Vagina (tissue), 2 donors: ENCODE measurements at regions not wholly inside any gene's neighbourhood (a gene's known extent, or its start where the extent isn't known, plus 50 kb on each side); places are given as distances from the start of the nearest gene placed in this dataset.

Experiments used
- DNase-seq, 2 donors: peaks; one replicate each; pipeline ENCODE4 v3.0.0-alpha.2; 2017; ENCODE audit errors: extremely low spot score in 2 of 2
- H3K27ac ChIP-seq: fragments of 200-600 bp; sonication (generic); one replicate; pipeline ENCODE4 v1.5.1; 2019
- H3K27me3 ChIP-seq: fragments of 200-600 bp; sonication (generic); one replicate; pipeline ENCODE4 v1.5.1; 2019
- H3K36me3 ChIP-seq, 2 donors: fragments of 200-600 bp; sonication (generic); one replicate each; pipeline ENCODE4 v1.5.1; 2017 to 2019
- H3K4me1 ChIP-seq: fragments of 200-600 bp; sonication (generic); one replicate; pipeline ENCODE4 v1.5.1; 2019
- H3K4me3 ChIP-seq, 2 donors: fragments of 200-600 bp; sonication (generic); 1 replicate in 1 of 2; 2 replicates in 1 of 2; pipeline ENCODE4 v1.5.1; 2016 to 2019
- H3K9me3 ChIP-seq: fragments of 200-600 bp; sonication (generic); one replicate; pipeline ENCODE4 v1.5.1; 2019
- POLR2A ChIP-seq, 2 donors: fragments of 450-650 bp; IDR thresholded peaks; one replicate each; pipeline ENCODE4 v1.6.1; 2017; ENCODE audit warnings: antibody characterized with exemption in 2 of 2, mild to moderate bottlenecking in 2 of 2, moderate library complexity in 2 of 2
- POLR2AphosphoS5 ChIP-seq, 2 donors: sonication (generic); formaldehyde crosslinking; IDR thresholded peaks; one replicate each; pipeline ENCODE4 v1.9.0; 2017; ENCODE audit warnings: antibody characterized with exemption in 2 of 2, mild to moderate bottlenecking in 2 of 2, low read depth in 1 of 2; ENCODE audit not compliant: insufficient read depth in 1 of 2
- intact Hi-C: fragments of 100-400 bp; cut with DNase I; formaldehyde crosslinking; loops from one replicate; pipeline ENCODE4 v1.15.1; 2023
- TF ChIP-seq, protein P1 (sequence below), 3 experiments: fragments of 450-650 bp in 2 of 3; fragments of 200-600 bp in 1 of 3; sonication (generic) in 1 of 3; IDR thresholded peaks; one replicate each; pipeline ENCODE4 v1.5.1; 2017 to 2019; ENCODE audit warnings: antibody characterized with exemption in 3 of 3, mild to moderate bottlenecking in 2 of 3, moderate library complexity in 2 of 3

DNA sequence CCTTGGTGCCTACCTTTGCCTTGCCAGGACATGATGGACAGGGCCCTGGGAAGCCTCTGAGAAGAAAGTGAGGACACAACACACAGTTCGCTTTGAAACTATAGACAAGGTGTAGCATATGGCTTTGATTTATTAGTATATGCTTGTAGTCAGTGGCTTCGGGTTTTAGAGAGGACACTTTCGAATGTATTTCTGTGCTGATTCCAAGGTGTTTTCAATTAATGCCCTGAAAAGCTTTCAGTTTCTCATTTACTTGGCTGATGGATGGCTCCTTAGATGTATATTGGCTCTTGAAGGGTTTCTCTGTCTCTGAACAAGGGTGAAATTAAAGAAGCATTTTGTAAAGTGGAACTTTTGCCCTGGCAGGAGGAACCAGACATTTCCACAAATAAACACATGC is 106.9 kb downstream of the POSTN start:
- H3K27me3 ChIP-seq = no peaks in the 10 kb centered on the region
- intact Hi-C loops = no loop called here

DNA sequence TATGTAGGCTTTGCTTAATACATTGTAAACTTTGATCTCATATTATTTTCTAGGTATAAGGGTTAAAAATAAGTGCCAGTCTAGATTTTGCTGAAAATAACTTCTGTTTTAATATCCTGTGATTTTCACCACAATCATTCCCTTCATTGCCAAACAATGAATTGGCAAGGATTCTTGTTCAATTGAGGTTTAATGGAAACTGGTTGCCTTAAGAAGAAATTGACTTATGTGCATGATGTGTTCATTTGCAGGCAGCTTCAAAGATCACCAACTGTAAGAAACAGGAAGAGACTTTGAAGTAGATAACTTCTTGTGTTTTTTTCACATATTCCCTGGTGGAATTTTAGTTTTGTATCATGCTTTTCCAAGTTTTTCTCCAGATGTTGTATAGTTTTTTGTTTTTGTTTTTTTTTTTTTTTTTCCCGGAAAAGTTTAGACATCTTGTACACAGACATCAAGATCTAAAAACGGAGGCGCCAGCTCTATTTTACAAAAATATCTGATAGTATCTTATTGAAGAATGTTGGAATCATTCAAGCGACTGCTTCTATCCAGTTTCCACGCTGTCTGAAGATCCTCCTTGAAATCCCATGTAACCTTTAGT is 108.3 kb downstream of the POSTN start:
- Histone ChIP-seq H3K27ac (no peak overlapping the region), H3K9me3 (no peaks in the 10 kb centered on the region), H3K4me1 (peaks cover 4% of the 10 kb centered on the region), H3K36me3 (no peaks in the 10 kb centered on the region), H3K4me3 (no peak overlapping the region), H3K27me3 (no peaks in the 10 kb centered on the region)
- no peak for DNase-seq
- intact Hi-C loops = no loop called here
- TF ChIP-seq, protein P1, sequence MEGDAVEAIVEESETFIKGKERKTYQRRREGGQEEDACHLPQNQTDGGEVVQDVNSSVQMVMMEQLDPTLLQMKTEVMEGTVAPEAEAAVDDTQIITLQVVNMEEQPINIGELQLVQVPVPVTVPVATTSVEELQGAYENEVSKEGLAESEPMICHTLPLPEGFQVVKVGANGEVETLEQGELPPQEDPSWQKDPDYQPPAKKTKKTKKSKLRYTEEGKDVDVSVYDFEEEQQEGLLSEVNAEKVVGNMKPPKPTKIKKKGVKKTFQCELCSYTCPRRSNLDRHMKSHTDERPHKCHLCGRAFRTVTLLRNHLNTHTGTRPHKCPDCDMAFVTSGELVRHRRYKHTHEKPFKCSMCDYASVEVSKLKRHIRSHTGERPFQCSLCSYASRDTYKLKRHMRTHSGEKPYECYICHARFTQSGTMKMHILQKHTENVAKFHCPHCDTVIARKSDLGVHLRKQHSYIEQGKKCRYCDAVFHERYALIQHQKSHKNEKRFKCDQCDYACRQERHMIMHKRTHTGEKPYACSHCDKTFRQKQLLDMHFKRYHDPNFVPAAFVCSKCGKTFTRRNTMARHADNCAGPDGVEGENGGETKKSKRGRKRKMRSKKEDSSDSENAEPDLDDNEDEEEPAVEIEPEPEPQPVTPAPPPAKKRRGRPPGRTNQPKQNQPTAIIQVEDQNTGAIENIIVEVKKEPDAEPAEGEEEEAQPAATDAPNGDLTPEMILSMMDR (IDR thresholded peaks at IDR 0.05) = no peak
- TF ChIP-seq POLR2AphosphoS5 (IDR thresholded peaks at IDR 0.05; ENCODE audit: insufficient read depth in 1 of 2, low read depth in 1 of 2) = no peak

More for the DNA sequence above, 106.9 kb downstream of the POSTN start:
- Histone ChIP-seq H3K4me3 (no peak overlapping the region), H3K4me1 (no peaks in the 10 kb centered on the region), H3K9me3 (no peaks in the 10 kb centered on the region), H3K36me3 (no peaks in the 10 kb centered on the region), H3K27ac (no peak overlapping the region)
- TF ChIP-seq POLR2AphosphoS5 (IDR thresholded peaks at IDR 0.05; ENCODE audit: insufficient read depth in 1 of 2, low read depth in 1 of 2) (no peak), POLR2A (IDR thresholded peaks at IDR 0.05) (no peak)
- TF ChIP-seq, protein P1 (IDR thresholded peaks at IDR 0.05) = no peak
- DNase-seq = no peak

DNA sequence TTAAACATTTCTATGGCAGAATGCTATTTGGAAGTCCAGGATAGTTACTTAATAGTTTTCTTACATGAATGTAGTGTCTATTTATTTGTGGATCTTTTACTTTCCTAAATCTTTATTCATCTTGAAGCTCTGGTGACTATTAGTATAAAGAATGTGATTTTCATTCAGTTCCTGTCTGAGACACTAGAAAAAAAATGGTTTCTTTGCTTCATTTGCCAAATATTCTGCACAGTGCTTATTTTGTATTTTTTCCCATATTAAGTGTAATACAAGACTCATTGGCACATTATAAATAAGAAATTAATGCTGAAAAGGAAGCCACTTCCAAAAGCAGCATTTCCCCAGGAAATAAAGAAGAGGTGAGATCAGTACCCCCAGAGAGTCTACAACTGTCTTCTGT is 109.8 kb downstream of the POSTN start:
- H3K4me1 ChIP-seq = peaks cover 7% of the 10 kb centered on the region
- H3K27ac ChIP-seq = no peak overlapping the region
- no peaks in the 10 kb centered on the region for H3K9me3 ChIP-seq
- DNase-seq = no peak
- no peaks in the 10 kb centered on the region for H3K27me3 ChIP-seq
- no peak overlapping the region for H3K4me3 ChIP-seq
- TF ChIP-seq POLR2AphosphoS5 (IDR thresholded peaks at IDR 0.05; ENCODE audit: insufficient read depth in 1 of 2, low read depth in 1 of 2) = no peak
- intact Hi-C loops = no loop called here
- no peaks in the 10 kb centered on the region for H3K36me3 ChIP-seq

DNA sequence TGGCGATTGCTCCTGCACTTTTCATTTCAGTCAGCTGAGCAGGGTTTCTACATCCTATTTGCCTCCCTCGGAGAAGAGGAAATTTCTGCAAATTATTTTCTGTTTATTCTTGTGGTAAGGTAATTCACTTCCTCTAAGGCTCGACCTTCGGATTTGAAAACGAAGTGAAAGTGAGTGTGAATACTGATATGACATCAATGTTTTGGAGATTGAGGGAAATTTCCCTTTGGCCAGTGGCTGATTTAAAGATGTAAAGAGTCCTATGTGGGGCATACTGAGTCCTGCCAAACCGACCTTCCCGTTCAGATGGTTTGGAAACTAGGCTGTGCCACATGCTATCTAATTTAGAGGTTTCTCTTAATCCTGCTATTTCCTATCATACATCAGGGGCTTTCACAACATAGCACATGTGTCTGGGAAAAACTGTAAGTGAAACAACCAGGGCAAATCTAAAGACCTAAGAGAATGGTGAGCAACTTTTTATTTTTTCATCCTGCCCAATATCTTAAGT is 112.3 kb downstream of the POSTN start:
- no peak overlapping the region for H3K4me3 ChIP-seq
- no peak for DNase-seq
- H3K27ac ChIP-seq = no peak overlapping the region
- no peaks in the 10 kb centered on the region for H3K36me3 ChIP-seq
- intact Hi-C loops = no loop called here
- H3K27me3 ChIP-seq = no peaks in the 10 kb centered on the region
- H3K9me3 ChIP-seq = no peaks in the 10 kb centered on the region
- peaks cover 7% of the 10 kb centered on the region for H3K4me1 ChIP-seq
- TF ChIP-seq POLR2AphosphoS5 (IDR thresholded peaks at IDR 0.05; ENCODE audit: insufficient read depth in 1 of 2, low read depth in 1 of 2) = no peak

GRCh38 chr13:37485756-37486155 is 112.8 kb downstream of the POSTN start:
- Histone ChIP-seq H3K4me1 (peaks cover 7% of the 10 kb centered on the region), H3K9me3 (no peaks in the 10 kb centered on the region), H3K36me3 (no peaks in the 10 kb centered on the region), H3K27me3 (no peaks in the 10 kb centered on the region), H3K27ac (no peak overlapping the region), H3K4me3 (no peak overlapping the region)
- intact Hi-C loops = no loop called here
- TF ChIP-seq, protein P1 (IDR thresholded peaks at IDR 0.05) = no peak
- TF ChIP-seq POLR2AphosphoS5 (IDR thresholded peaks at IDR 0.05; ENCODE audit: insufficient read depth in 1 of 2, low read depth in 1 of 2) = no peak
- TF ChIP-seq POLR2A (IDR thresholded peaks at IDR 0.05) = no peak
- DNase-seq = no peak

GRCh38 chr13:37484056-37484455 is 114.5 kb downstream of the POSTN start:
- no peaks in the 10 kb centered on the region for H3K27me3 ChIP-seq
- intact Hi-C loops = no loop called here
- H3K9me3 ChIP-seq = no peaks in the 10 kb centered on the region
- TF ChIP-seq, protein P1 (IDR thresholded peaks at IDR 0.05) = no peak
- no peak for TF ChIP-seq POLR2A (IDR thresholded peaks at IDR 0.05)
- no peak for TF ChIP-seq POLR2AphosphoS5 (IDR thresholded peaks at IDR 0.05; ENCODE audit: insufficient read depth in 1 of 2, low read depth in 1 of 2)
- H3K36me3 ChIP-seq = no peaks in the 10 kb centered on the region
- no peak for DNase-seq
- no peak overlapping the region for H3K4me3 ChIP-seq
- peaks cover 7% of the 10 kb centered on the region for H3K4me1 ChIP-seq
- no peak overlapping the region for H3K27ac ChIP-seq
